ENCODE measurements at regions not wholly inside any gene's neighbourhood (a gene's known extent, or its start where the extent isn't known, plus 50 kb on each side); places are given as distances from the start of the nearest gene placed in this dataset.

GRCh38 chr2:220899492-220899891, 672.6 kb downstream of the EPHA4 start:
- Mint-ChIP-seq H3K27ac (no peak overlapping the region), H3K4me1 (ENCODE audit: low read depth) (no peaks in the 10 kb centered on the region), H3K36me3 (ENCODE audit: low read depth) (no peaks in the 10 kb centered on the region), H3K9me3 (no peaks in the 10 kb centered on the region), H3K27me3 (no peaks in the 10 kb centered on the region), H3K4me3 (no peak overlapping the region)
- DNase-seq = no peak

DNA sequence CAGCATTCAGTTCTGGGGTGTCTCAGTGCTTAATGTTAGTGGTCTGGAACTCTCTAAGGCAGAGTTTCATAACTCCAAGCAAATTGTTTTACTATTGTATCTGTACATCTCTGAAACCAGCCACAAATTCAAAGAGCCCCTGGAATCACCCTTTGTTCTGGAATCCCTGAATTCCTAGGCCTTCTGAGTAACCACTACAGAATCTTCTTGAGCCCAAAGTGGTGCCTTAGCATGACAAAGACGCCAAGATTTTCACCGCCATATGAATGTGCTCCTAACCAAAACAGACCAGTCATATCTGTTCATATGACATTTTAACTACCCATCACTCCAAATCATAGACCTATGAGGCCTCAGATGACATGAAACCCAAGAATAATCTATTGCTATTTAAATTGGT, 668.1 kb downstream of the EPHA4 start:
- Mint-ChIP-seq H3K27me3 (no peaks in the 10 kb centered on the region), H3K4me1 (ENCODE audit: low read depth) (no peaks in the 10 kb centered on the region), H3K4me3 (no peak overlapping the region), H3K27ac (no peak overlapping the region), H3K36me3 (ENCODE audit: low read depth) (no peaks in the 10 kb centered on the region), H3K9me3 (no peaks in the 10 kb centered on the region)
- no peak for DNase-seq

DNA sequence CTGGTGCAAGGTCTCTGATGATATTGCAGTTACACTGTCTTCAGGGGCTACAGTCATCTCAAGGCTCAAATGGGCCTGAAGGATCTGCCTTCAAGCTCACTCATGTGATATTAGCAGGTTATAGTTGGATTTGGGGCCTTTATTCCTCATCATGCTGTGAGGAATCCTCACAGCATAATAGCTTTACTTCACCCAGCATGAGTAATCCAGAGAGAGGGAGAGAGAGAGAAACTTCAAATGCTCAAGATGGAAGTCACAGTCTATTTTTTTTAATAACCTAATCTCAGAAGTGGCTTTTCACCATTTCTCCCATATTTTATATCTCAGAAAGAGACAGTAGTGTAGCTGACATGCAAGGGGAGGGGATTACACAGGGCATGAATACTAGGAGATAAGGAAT, 658.7 kb downstream of the EPHA4 start:
- no peak overlapping the region for H3K27ac Mint-ChIP-seq
- no peaks in the 10 kb centered on the region for H3K9me3 Mint-ChIP-seq
- DNase-seq = no peak

DNA sequence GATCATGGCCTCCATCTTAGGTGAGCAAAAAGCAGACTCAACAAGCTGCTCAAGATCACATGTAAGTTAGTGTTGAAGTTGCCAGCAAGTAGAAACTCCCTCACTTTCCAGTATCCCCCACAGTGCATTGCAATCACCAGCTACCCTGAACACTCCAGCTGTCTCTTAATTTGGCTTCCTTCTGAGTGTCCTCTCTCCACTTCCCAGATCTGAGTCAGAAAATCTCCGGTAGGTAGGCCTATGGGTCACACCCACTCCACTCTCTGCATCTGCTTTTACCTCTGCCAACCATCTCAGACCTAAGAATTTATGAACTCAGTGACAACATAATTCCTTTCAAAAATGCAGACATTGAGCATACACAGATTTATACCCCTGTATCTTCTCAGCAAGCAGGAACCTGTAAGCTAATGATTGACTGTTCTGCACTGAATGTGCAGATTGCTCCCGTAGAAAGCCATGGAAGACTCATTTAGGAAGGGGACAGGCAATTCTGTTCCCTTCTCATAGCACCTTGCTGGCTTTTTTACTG, 656.9 kb downstream of the EPHA4 start:
- no peak for DNase-seq
- Mint-ChIP-seq H3K27ac (no peak overlapping the region), H3K4me3 (no peak overlapping the region), H3K4me1 (ENCODE audit: low read depth) (no peaks in the 10 kb centered on the region), H3K9me3 (no peaks in the 10 kb centered on the region), H3K27me3 (peaks cover 6% of the 10 kb centered on the region), H3K36me3 (ENCODE audit: low read depth) (no peaks in the 10 kb centered on the region)

More for the DNA sequence above, 658.7 kb downstream of the EPHA4 start:
- H3K4me3 Mint-ChIP-seq = no peak overlapping the region
- no peaks in the 10 kb centered on the region for H3K27me3 Mint-ChIP-seq
- H3K4me1 Mint-ChIP-seq (ENCODE audit: low read depth) = no peaks in the 10 kb centered on the region
- no peaks in the 10 kb centered on the region for H3K36me3 Mint-ChIP-seq (ENCODE audit: low read depth)

GRCh38 chr2:220916931-220917330, 655.2 kb downstream of the EPHA4 start:
- no peak overlapping the region for H3K4me3 Mint-ChIP-seq
- no peak overlapping the region for H3K27ac Mint-ChIP-seq
- DNase-seq = no peak
- no peaks in the 10 kb centered on the region for H3K9me3 Mint-ChIP-seq
- no peaks in the 10 kb centered on the region for H3K36me3 Mint-ChIP-seq (ENCODE audit: low read depth)
- no peaks in the 10 kb centered on the region for H3K4me1 Mint-ChIP-seq (ENCODE audit: low read depth)
- H3K27me3 Mint-ChIP-seq = peaks cover 6% of the 10 kb centered on the region

DNA sequence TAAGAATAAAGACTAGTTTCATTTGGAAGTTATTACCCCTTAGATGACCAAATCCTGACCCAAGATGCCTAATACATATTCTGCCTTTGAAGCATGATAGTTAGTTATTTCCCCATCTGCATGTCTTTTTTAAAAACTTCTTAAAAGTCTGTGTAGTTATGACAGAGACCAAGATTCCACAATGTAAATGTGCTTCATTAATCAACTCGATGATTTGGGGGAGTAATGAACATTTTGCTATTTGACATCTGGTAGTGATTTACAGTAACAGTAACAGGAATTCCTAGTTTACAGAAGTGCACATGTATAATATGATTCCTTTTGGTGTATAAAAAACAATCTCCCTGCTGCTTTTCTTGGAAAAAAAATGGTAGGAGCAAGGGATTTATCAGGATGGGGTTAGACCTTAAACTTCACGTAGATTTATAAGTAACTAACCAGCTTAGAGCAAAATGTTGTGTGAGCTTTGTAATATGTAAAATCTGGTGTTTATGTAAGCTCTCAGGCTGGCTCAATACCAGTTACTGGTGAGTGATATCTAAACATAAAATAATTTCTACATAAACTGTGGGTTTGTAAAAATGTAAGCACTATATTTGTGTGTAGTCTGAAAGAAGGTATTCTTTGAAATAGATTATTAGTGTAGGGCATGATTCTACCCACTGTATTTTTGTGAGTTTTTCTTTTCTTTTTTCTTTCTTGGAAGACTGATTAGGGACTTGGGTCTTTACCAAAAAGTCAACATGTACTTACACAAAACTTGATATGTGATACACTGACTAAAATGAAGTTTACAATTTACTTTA, 641.6 kb downstream of the EPHA4 start:
- Mint-ChIP-seq H3K4me3 (no peak overlapping the region), H3K9me3 (peaks cover 13% of the 10 kb centered on the region), H3K36me3 (ENCODE audit: low read depth) (no peaks in the 10 kb centered on the region), H3K27ac (no peak overlapping the region), H3K27me3 (no peaks in the 10 kb centered on the region), H3K4me1 (ENCODE audit: low read depth) (peaks cover 1% of the 10 kb centered on the region)
- DNase-seq = no peak

- H3K4me1 Mint-ChIP-seq (ENCODE audit: low read depth) = peaks cover 7% of the 10 kb centered on the region
- H3K4me3 Mint-ChIP-seq = no peak overlapping the region
- H3K27ac Mint-ChIP-seq = no peak overlapping the region
- no peak for DNase-seq
- H3K9me3 Mint-ChIP-seq = peaks cover 10% of the 10 kb centered on the region
- H3K36me3 Mint-ChIP-seq (ENCODE audit: low read depth) = no peaks in the 10 kb centered on the region
- H3K27me3 Mint-ChIP-seq = no peaks in the 10 kb centered on the region
These were observed 640.6 kb downstream of the EPHA4 start for GRCh38 chr2:220931491-220931890.

DNA sequence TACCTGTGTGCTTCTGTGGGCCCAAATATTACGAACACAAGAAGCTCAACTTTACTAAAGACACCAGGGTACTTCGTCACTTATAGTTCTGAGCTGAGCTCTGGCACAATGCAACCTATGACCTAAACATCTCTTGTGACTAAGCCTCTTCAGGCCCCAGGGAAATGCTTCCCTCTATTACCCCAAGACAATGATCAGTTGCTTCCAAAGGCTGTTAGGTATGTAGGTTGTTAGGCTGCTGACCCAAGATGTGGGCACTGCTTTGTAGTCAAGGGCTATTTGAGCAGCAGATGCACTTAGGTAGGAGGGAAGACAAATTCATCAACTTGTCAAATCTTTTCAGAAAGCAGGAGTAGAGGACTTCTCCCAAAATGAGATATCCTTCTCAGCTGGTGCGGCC, 640.1 kb downstream of the EPHA4 start:
- no peak for DNase-seq
- no peak overlapping the region for H3K4me3 Mint-ChIP-seq
- H3K36me3 Mint-ChIP-seq (ENCODE audit: low read depth) = no peaks in the 10 kb centered on the region
- peaks cover 5% of the 10 kb centered on the region for H3K9me3 Mint-ChIP-seq
- no peaks in the 10 kb centered on the region for H3K27me3 Mint-ChIP-seq
- no peak overlapping the region for H3K27ac Mint-ChIP-seq
- peaks cover 12% of the 10 kb centered on the region for H3K4me1 Mint-ChIP-seq (ENCODE audit: low read depth)

DNA sequence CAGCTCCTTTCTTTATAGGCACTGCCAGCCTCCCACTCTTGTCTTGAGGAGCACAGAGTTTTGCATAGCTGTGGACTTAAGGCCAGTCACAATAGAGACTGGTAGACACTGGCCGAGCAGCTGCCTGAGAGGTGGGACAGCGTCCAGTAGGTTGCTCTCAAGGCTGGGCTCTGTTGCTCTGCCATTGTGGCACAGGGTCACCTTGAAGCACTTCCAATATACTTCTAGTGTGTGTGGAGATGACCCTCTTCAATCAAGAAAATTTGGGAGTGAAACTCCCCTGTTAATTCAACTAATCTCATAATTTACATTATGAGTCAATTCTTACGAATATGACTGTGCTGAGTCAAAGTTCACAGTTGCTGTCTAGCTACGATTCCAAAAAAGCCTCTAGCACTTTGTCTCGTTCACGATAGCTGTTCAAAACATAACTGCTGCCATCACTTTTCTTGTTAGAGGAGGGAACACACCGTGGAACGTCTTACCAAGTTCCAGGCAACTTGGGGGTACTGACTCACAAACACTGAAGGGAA, 636.2 kb downstream of the EPHA4 start:
- H3K27me3 Mint-ChIP-seq = no peaks in the 10 kb centered on the region
- H3K27ac Mint-ChIP-seq = peak overlapping the region; percentile 78
- H3K4me1 Mint-ChIP-seq (ENCODE audit: low read depth) = peaks cover 12% of the 10 kb centered on the region
- H3K4me3 Mint-ChIP-seq = no peak overlapping the region
- no peak for DNase-seq
- H3K9me3 Mint-ChIP-seq = no peaks in the 10 kb centered on the region
- no peaks in the 10 kb centered on the region for H3K36me3 Mint-ChIP-seq (ENCODE audit: low read depth)

DNA sequence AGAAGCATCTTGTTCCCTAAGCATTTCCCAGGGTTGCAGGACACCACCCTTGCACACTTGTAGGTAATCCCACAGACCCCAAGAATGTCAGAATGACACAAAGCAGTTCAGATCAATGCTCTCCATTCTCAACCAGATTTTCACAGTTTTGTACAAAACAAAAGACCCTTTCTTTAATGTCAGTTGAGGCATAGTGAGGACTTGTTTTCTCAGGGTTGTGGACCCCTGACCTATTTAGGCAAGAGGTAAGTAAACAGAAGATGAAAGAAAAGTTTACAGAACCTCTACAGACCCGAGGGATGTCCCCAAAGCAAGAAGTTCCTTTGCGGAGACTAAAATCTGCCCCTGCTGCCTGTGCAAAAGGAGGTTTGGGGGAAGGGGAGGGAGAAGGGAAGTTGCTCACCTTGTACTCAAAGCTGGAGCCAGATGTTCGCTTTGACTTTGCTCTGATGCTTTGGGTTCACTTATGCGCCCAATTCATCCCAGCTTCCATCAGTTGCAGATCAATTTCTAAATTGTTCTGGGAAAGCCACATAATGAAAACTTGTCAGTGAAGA, 635.4 kb downstream of the EPHA4 start:
- Mint-ChIP-seq H3K9me3 (no peaks in the 10 kb centered on the region), H3K4me1 (ENCODE audit: low read depth) (peaks cover 12% of the 10 kb centered on the region), H3K27me3 (no peaks in the 10 kb centered on the region), H3K27ac (peak overlapping the region; percentile 48), H3K36me3 (ENCODE audit: low read depth) (no peaks in the 10 kb centered on the region), H3K4me3 (no peak overlapping the region)
- no peak for DNase-seq

GRCh38 chr2:220937245-220937644, 634.9 kb downstream of the EPHA4 start:
- Mint-ChIP-seq H3K4me3 (no peak overlapping the region), H3K4me1 (ENCODE audit: low read depth) (peaks cover 12% of the 10 kb centered on the region), H3K36me3 (ENCODE audit: low read depth) (no peaks in the 10 kb centered on the region), H3K9me3 (no peaks in the 10 kb centered on the region), H3K27me3 (no peaks in the 10 kb centered on the region), H3K27ac (no peak overlapping the region)
- no peak for DNase-seq

DNA sequence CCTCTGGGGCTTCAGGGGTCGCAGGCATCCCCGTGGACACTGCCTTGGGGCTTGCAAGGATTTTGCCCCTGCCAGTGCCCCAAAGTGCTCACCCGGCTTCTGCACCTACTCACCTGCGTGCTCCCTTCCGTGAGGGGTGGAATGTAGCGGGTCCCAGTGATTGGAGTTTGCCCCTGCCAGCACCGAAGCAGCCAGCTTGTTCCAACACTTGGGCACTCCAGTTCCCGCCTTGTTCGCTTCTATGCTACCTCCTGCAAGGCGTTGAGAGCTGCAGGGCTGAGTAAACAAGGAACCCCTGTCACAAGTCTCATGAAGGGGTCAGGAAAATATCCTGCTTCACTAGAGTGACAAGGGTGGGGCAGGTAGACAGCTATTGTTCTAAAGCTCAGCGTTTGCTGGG, 631.5 kb downstream of the EPHA4 start:
- Mint-ChIP-seq H3K27ac (no peak overlapping the region), H3K27me3 (no peaks in the 10 kb centered on the region), H3K4me3 (no peak overlapping the region), H3K9me3 (no peaks in the 10 kb centered on the region), H3K36me3 (ENCODE audit: low read depth) (no peaks in the 10 kb centered on the region), H3K4me1 (ENCODE audit: low read depth) (peaks cover 9% of the 10 kb centered on the region)
- no peak for DNase-seq

GRCh38 chr2:220941683-220942082, 630.4 kb downstream of the EPHA4 start:
- peaks cover 3% of the 10 kb centered on the region for H3K4me1 Mint-ChIP-seq (ENCODE audit: low read depth)
- H3K4me3 Mint-ChIP-seq = no peak overlapping the region
- H3K9me3 Mint-ChIP-seq = no peaks in the 10 kb centered on the region
- DNase-seq = no peak
- H3K36me3 Mint-ChIP-seq (ENCODE audit: low read depth) = no peaks in the 10 kb centered on the region
- H3K27ac Mint-ChIP-seq = no peak overlapping the region
- no peaks in the 10 kb centered on the region for H3K27me3 Mint-ChIP-seq

GRCh38 chr2:220946552-220946951, 625.6 kb downstream of the EPHA4 start:
- H3K27me3 Mint-ChIP-seq = no peaks in the 10 kb centered on the region
- H3K4me1 Mint-ChIP-seq (ENCODE audit: low read depth) = no peaks in the 10 kb centered on the region
- no peaks in the 10 kb centered on the region for H3K36me3 Mint-ChIP-seq (ENCODE audit: low read depth)
- no peak overlapping the region for H3K4me3 Mint-ChIP-seq
- DNase-seq = no peak
- no peak overlapping the region for H3K27ac Mint-ChIP-seq
- no peaks in the 10 kb centered on the region for H3K9me3 Mint-ChIP-seq

- H3K27me3 Mint-ChIP-seq = no peaks in the 10 kb centered on the region
- no peaks in the 10 kb centered on the region for H3K36me3 Mint-ChIP-seq (ENCODE audit: low read depth)
- H3K27ac Mint-ChIP-seq = no peak overlapping the region
- DNase-seq = no peak
- no peaks in the 10 kb centered on the region for H3K4me1 Mint-ChIP-seq (ENCODE audit: low read depth)
- H3K4me3 Mint-ChIP-seq = no peak overlapping the region
- H3K9me3 Mint-ChIP-seq = peaks cover 3% of the 10 kb centered on the region
These were observed 623.5 kb downstream of the EPHA4 start for GRCh38 chr2:220948579-220948978.

All from activated T-cell treated with anti-CD3 and anti-CD28 coated beads, Interleukin-2, amount 50 U/mL, for 24 hours (primary cell).